HepG2 (cell line): ENCODE measurements at regions not wholly inside any gene's neighbourhood (a gene's known extent, or its start where the extent isn't known, plus 50 kb on each side); places are given as distances from the start of the nearest gene placed in this dataset.

ENCODE experiments used
- ATAC-seq: fragments of 200-7000 bp; cut with Tn5 transposase; 3 replicates; pipeline ENCODE4 v1.9.1; 2020; ENCODE audit warnings: mild to moderate bottlenecking, moderate library complexity
- BruUV-seq: library from RNA; stranded (reverse); fragments of 400-500 nt; replicated peaks from 2 replicates; lab custom pipeline; 2021; lab: Mats Ljungman, UMichigan
- CTCF ChIA-PET: fragments of 300-600 bp; formaldehyde crosslinking; extraction: SDS; loops from one replicate; lab custom pipeline; 2021; ENCODE audit warnings: low total read pairs, inconsistent platforms, low intra/inter-chr PET ratio; lab: Yijun Ruan, JAX
- POLR2A ChIA-PET: fragments of 350-600 bp; sonication (Branson Sonifier 250); formaldehyde crosslinking; loops from one replicate; lab custom pipeline; 2020; ENCODE audit warnings: antibody characterized with exemption, inconsistent platforms; lab: Yijun Ruan, JAX
- DNase-seq: peaks from one replicate; pipeline ENCODE4 v3.0.0-alpha.2; 2015; ENCODE audit warnings: low spot score
- FAIRE-seq: peaks from 3 replicates; lab custom pipeline; 2011; peaks lifted over from hg19 to GRCh38; lab: Jason Lieb, UNC
- H2AFZ ChIP-seq: one replicate; pipeline ENCODE4 v1.6.1; 2011; ENCODE audit warnings: low read length, inconsistent platforms
- H3K27ac ChIP-seq: fragments of 300-600 bp; 3 replicates; pipeline ENCODE4 v1.8.0; 2011; ENCODE audit warnings: mixed run types, mild to moderate bottlenecking, mixed read lengths, low read length, inconsistent platforms; ENCODE audit not compliant: insufficient read depth; ENCODE audit errors: extremely low read length
- H3K27me3 ChIP-seq, 2 experiments: fragments of 200-600 bp in 1 of 2; 2 replicates in 1 of 2; 3 replicates in 1 of 2; pipeline versions ENCODE4 v1.6.0 to v1.8.0; 2011; ENCODE audit warnings: low read length in 2 of 2, mild to moderate bottlenecking in 2 of 2, moderate library complexity in 2 of 2, inconsistent platforms in 1 of 2; ENCODE audit not compliant: insufficient read depth in 2 of 2, control insufficient read depth in 1 of 2
- H3K36me3 ChIP-seq, 2 experiments: fragments of 200-600 bp in 1 of 2; replicated peaks in 1 of 2; 2 replicates in 1 of 2; 3 replicates in 1 of 2; pipeline versions ENCODE4 v1.5.1 to v1.8.0; 2011; ENCODE audit warnings: low read length in 2 of 2, inconsistent platforms in 1 of 2; ENCODE audit not compliant: insufficient read depth in 2 of 2, control insufficient read depth in 1 of 2
- H3K4me1 ChIP-seq: 2 replicates; pipeline ENCODE4 v1.5.1; 2012; ENCODE audit warnings: low read length, inconsistent platforms; ENCODE audit not compliant: insufficient read depth
- H3K4me2 ChIP-seq: 2 replicates; pipeline ENCODE4 v1.6.0; 2011; ENCODE audit warnings: low read depth, low read length, inconsistent platforms
- H3K4me3 ChIP-seq, 3 experiments: fragments of 200-600 bp in 1 of 3; sonication (generic), shearing (Covaris generic) in 1 of 3; replicated peaks in 1 of 3; 2 replicates each; pipeline ENCODE4 v1.5.1; 2011 to 2016; ENCODE audit warnings: low read length in 3 of 3, inconsistent platforms in 2 of 3, low read depth in 2 of 3, mild to moderate bottlenecking in 2 of 3, control low read depth in 1 of 3, mixed read lengths in 1 of 3; ENCODE audit not compliant: insufficient read depth in 1 of 3
- H3K79me2 ChIP-seq: one replicate; pipeline ENCODE4 v1.6.1; 2011; ENCODE audit warnings: low read length, inconsistent platforms; ENCODE audit not compliant: insufficient read depth
- H3K9ac ChIP-seq: 2 replicates; pipeline ENCODE4 v1.6.0; 2011; ENCODE audit warnings: mild to moderate bottlenecking, low read depth, low read length, inconsistent platforms; ENCODE audit not compliant: insufficient read depth
- H3K9me3 ChIP-seq: 2 replicates; pipeline ENCODE4 v1.5.1; 2012; ENCODE audit warnings: mild to moderate bottlenecking, low read length
- H4K20me1 ChIP-seq: 2 replicates; pipeline ENCODE4 v1.6.0; 2011; ENCODE audit warnings: inconsistent platforms, mild to moderate bottlenecking, low read length, moderate library complexity; ENCODE audit not compliant: insufficient read depth
- ARNT ChIP-seq: fragments of 450-650 bp; IDR thresholded peaks from 2 replicates; pipeline ENCODE4 v1.6.1; 2017
- CBX5 ChIP-seq: sonication (generic); formaldehyde crosslinking; IDR thresholded peaks from 2 replicates; pipeline ENCODE4 v1.4.0; 2020; ENCODE audit warnings: missing genetic modification reagents, borderline replicate concordance
- CENPX ChIP-seq: sonication (generic); formaldehyde crosslinking; IDR thresholded peaks from 2 replicates; pipeline ENCODE4 v1.9.0; 2021; ENCODE audit warnings: mild to moderate bottlenecking, missing genetic modification reagents, moderate library complexity
- GFI1 ChIP-seq: sonication (generic); formaldehyde crosslinking; IDR thresholded peaks from 2 replicates; pipeline ENCODE4 v1.5.0; 2020; ENCODE audit warnings: missing genetic modification reagents, mild to moderate bottlenecking, borderline replicate concordance
- HBP1 ChIP-seq: IDR thresholded peaks from 2 replicates; pipeline ENCODE4 v1.6.1; 2016; ENCODE audit warnings: low read depth, control low read depth
- PAF1 ChIP-seq: IDR thresholded peaks from 2 replicates; pipeline ENCODE4 v1.6.1; 2016; ENCODE audit warnings: missing genetic modification reagents, missing compliant biosample characterization
- SIN3B ChIP-seq: fragments of 150-350 bp; IDR thresholded peaks from 2 replicates; pipeline ENCODE4 v1.6.1; 2014; ENCODE audit warnings: low read length
- ZFY ChIP-seq: sonication (generic); formaldehyde crosslinking; IDR thresholded peaks from 2 replicates; pipeline ENCODE4 v1.4.0; 2020; ENCODE audit warnings: missing genetic modification reagents
- ZKSCAN5 ChIP-seq: sonication (generic); formaldehyde crosslinking; IDR thresholded peaks from 2 replicates; pipeline ENCODE4 v1.5.1; 2020; ENCODE audit warnings: mild to moderate bottlenecking, missing genetic modification reagents
- ZNF251 ChIP-seq: sonication (generic); formaldehyde crosslinking; IDR thresholded peaks from 2 replicates; pipeline ENCODE4 v1.9.0; 2021; ENCODE audit warnings: mild to moderate bottlenecking, missing genetic modification reagents
- ZNF253 ChIP-seq: sonication (generic); formaldehyde crosslinking; IDR thresholded peaks from 2 replicates; pipeline ENCODE4 v1.8.0; 2022; ENCODE audit warnings: mild to moderate bottlenecking, missing genetic modification reagents, borderline replicate concordance
- ZNF317 ChIP-seq: sonication (generic); formaldehyde crosslinking; IDR thresholded peaks from 2 replicates; pipeline ENCODE4 v1.5.0; 2020; ENCODE audit warnings: mild to moderate bottlenecking, missing genetic modification reagents
- ZNF552 ChIP-seq: sonication (generic); formaldehyde crosslinking; IDR thresholded peaks from 2 replicates; pipeline ENCODE4 v1.9.0; 2022; ENCODE audit warnings: missing genetic modification reagents, mild to moderate bottlenecking, borderline replicate concordance
- ZNF724P ChIP-seq: sonication (generic); formaldehyde crosslinking; IDR thresholded peaks from 2 replicates; pipeline ENCODE4 v1.8.0; 2022; ENCODE audit warnings: missing genetic modification reagents, borderline replicate concordance
- WGBS: methylation state at CpG from one replicate; pipeline ENCODE4 v1.1.6; 2017; ENCODE audit warnings: low lambda C conversion rate; 5-methylcytosine and 5-hydroxymethylcytosine counted together
- in situ Hi-C: cut with HindIII; loops from 2 replicates; pipeline ENCODE4 v1.10.0; 2017; ENCODE audit warnings: low pct_unique_long_range_greater_than_20kb; ENCODE audit not compliant: extremely low pct_ligation_motif_present
- intact Hi-C: fragments of 100-400 bp; cut with micrococcal nuclease; formaldehyde crosslinking; loops from one replicate; pipeline ENCODE4 v1.10.0; 2022; ENCODE audit not compliant: unreplicated experiment

GRCh38 chr17:6240001-6240400 lies 169.8 kb downstream of the WSCD1 start:
- Histone ChIP-seq H3K27ac (no peak overlapping the region), H3K36me3 (no peaks in the 10 kb centered on the region), H3K4me1 (no peaks in the 10 kb centered on the region), H3K9ac (no peak overlapping the region), H3K4me3 (no peak overlapping the region), H2AFZ (no peak overlapping the region), H3K79me2 (no peaks in the 10 kb centered on the region), H3K27me3 (peaks cover 2 to 11% of the 10 kb centered on the region in 2 experiments; a peak in 1 of 5 replicates), H4K20me1 (no peaks in the 10 kb centered on the region), H3K4me2 (no peak overlapping the region), H3K9me3 (no peaks in the 10 kb centered on the region)
- CTCF ChIA-PET, result no interaction called here
- FAIRE-seq (no peak), ATAC-seq (no peak), DNase-seq (no peak)
- no TSS peak for BruUV-seq
- WGBS, result 16% methylated on average over 3 of the region's 3 CpGs
- in situ Hi-C loops, result no loop called here
- TF ChIP-seq SIN3B, result no peak
- POLR2A ChIA-PET, result no interaction called here
- intact Hi-C loops, result no loop called here

- BruUV-seq, result no TSS peak
- FAIRE-seq, result no peak
- H3K9me3 ChIP-seq, result no peaks in the 10 kb centered on the region
- no peaks in the 10 kb centered on the region for H3K36me3 ChIP-seq
- no peak for ATAC-seq
- ChIA-PET CTCF (no interaction called here), POLR2A (no interaction called here)
- H4K20me1 ChIP-seq, result no peaks in the 10 kb centered on the region
- 24% methylated on average over 10 of the region's 10 CpGs for WGBS
- DNase-seq, result no peak
- no peak overlapping the region for H3K27ac ChIP-seq
- H3K27me3 ChIP-seq, result peaks cover 2 to 11% of the 10 kb centered on the region in 2 experiments; a peak in 1 of 5 replicates
- no peak overlapping the region for H2AFZ ChIP-seq
- in situ Hi-C loops (no loop called here), intact Hi-C loops (no loop called here)
- no peak overlapping the region for H3K4me2 ChIP-seq
- H3K4me1 ChIP-seq, result no peaks in the 10 kb centered on the region
- H3K79me2 ChIP-seq, result no peaks in the 10 kb centered on the region
- H3K4me3 ChIP-seq, result no peak overlapping the region
- H3K9ac ChIP-seq, result no peak overlapping the region
- TF ChIP-seq ZKSCAN5, result no peak
- TF ChIP-seq PAF1 (CRISPR knock-in tag), result no peak
- TF ChIP-seq ZNF253 (CRISPR knock-in tag), result no peak
- no peak for TF ChIP-seq ZFY
- TF ChIP-seq ARNT, result no peak
- TF ChIP-seq CBX5 (CRISPR knock-in tag), result no peak
- no peak for TF ChIP-seq ZNF552 (CRISPR knock-in tag)
- TF ChIP-seq ZNF724P (CRISPR knock-in tag), result no peak
- no peak for TF ChIP-seq CENPX
- no peak for TF ChIP-seq GFI1
- TF ChIP-seq HBP1 (CRISPR knock-in tag), result no peak
- TF ChIP-seq ZNF317 (CRISPR knock-in tag), result no peak
- TF ChIP-seq ZNF251, result no peak
Observed at GRCh38 chr17:6239241-6239798, 169.1 kb downstream of the WSCD1 start.
